ENCODE measurements at regions not wholly inside any gene's neighbourhood (a gene's known extent, or its start where the extent isn't known, plus 50 kb on each side); places are given as distances from the start of the nearest gene placed in this dataset.
"Not testable (repeated sequence)": the region's sequence is repeated elsewhere in the genome, so short reads cannot be mapped to it uniquely, and the experiment has no call there.

DNA sequence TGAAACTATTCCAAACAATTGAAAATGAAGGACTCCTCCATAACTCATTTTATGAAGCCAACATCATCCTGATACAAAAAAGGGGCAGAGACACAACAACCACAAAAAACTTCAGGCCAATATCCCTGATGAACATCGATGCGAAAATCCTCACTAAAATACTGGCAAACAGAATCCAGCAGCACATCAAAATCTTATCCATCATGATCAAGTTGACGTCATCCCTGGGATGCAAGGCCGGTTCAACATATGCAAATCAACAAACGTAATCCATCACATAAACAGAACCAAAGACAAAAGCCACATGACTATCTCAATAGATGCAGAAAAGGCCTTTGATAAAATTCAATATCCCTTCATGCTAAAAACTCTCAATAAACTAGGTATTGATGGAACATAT lies 272.8 kb downstream of the RNF144B start:
- intact Hi-C loops (cut with DNase I): not testable (repeated sequence)

DNA sequence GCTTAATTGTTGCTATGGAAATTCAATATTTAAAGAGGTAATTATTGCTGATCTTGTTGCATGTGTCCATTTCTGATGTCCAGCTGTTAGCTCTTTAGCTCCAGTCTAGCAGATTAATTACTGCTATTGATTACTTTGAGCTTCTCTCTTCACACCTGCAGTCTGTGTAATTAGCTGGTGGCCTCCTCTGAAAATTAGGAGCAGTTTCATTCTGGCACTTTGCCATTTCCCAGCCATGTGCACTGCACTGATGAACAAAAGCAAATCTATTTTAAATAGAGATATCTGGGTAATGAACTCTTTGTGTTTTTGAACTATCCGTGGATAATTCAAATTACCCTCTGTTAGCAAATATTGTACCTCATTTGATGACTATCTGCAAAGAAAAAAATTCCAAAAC lies 275.9 kb downstream of the RNF144B start:
- intact Hi-C loops (cut with DNase I): no loop called here
- no peak for DNase-seq (ENCODE audit: low spot score)

More for the DNA sequence above, 272.8 kb downstream of the RNF144B start:
- DNase-seq (ENCODE audit: low spot score): not testable (repeated sequence)

DNA sequence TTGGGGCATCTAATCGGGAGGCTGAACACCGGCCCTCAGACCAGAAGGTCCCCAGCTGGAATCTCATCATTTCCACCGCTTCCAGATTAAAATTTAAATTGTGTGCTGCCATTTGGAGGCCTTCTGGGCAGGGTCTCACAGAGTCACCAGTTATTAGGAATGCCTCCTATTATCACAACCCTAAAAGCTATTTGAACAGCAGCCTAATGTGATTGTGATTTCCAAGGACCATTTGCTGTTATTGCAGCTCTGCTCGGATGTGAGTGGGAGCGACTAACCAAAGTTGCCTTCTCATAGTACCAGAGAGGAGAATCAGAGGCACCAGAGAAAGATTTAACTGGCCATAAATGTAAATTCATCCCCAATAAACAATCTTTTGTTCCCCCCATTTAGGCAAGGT lies 277.3 kb downstream of the RNF144B start:
- intact Hi-C loops (cut with DNase I): no loop called here
- no peak for DNase-seq (ENCODE audit: low spot score)

DNA sequence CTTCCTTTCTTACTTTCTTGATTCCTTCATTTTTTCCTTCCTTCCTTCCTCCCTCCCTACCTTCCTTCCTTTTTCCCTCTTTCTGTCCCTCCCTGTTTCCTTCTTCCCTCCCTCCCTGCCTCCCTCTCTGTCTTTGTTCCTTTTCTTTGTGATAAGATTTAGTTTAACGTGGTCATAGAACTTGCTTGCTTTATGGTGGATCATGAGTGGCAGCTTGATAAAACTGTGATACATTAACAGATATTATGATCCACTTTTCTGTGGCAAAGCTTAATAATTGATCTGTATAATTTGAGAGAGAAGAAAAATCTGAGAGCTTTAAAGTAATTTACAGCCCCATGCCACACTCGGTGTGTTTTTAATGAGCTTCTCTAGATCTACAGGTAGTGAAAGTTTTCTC lies 280.5 kb downstream of the RNF144B start:
- intact Hi-C loops (cut with DNase I): no loop called here
- DNase-seq (ENCODE audit: low spot score): no peak

DNA sequence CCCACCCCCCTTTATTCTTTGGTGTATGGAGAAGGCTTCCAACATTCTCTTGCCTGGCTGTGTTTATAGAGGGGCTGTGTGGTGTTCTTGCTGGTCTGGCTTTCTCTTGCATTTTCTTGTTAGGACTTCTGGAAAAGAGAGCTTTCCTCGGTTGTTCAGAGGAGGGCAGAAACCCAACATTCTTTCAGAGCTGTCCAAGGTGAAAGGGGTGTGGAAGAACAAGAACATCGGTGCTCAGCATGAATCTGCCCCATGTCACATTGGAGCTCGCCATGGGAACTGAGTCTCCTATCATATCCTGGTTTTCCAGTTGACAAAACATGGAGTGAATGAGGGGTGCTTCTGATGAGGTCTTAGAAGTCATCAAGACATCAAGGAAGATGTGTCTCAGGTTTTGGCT lies 281.8 kb downstream of the RNF144B start:
- intact Hi-C loops (cut with DNase I): no loop called here

DNA sequence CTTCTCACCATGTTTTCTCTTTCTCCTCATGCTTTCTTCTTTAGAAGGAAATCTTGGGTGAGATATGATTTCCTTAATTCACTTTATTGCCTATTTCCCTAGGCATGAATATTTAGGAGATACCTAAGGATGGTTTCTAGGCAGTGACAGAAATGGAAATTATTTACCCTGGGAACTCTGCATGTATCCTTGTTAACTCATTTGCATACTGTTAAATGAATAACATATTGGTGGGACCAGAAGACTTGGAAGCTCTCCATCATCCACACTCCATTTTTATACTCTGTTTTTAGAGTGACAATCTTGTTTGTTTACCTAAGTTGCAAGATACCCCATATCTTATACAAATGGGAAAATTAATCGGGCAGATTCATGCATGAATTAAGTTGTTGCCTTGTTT lies 285.7 kb downstream of the RNF144B start:
- intact Hi-C loops (cut with DNase I): no loop called here
- no peak for DNase-seq (ENCODE audit: low spot score)

More for the DNA sequence above, 281.8 kb downstream of the RNF144B start:
- no peak for DNase-seq (ENCODE audit: low spot score)

DNA sequence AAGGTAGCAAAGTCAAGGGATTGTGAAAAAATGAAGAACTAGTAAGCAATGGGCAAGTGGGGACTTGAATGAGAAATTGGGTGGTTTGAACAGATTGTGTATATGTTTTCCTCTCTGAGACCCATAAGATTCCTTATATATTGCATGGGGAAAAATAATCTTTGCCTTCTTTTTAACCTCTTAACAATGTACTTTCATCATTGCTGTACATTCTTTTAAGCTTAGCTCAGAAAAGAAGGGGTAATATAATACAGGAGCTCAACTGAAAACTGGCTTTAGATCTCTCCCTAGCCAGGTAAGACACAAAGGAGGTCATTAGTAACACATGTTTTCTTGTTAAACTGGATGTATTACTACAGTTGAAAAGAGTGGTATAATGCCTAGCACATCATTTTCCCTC lies 287.2 kb downstream of the RNF144B start:
- intact Hi-C loops (cut with DNase I): no loop called here
- no peak for DNase-seq (ENCODE audit: low spot score)

DNA sequence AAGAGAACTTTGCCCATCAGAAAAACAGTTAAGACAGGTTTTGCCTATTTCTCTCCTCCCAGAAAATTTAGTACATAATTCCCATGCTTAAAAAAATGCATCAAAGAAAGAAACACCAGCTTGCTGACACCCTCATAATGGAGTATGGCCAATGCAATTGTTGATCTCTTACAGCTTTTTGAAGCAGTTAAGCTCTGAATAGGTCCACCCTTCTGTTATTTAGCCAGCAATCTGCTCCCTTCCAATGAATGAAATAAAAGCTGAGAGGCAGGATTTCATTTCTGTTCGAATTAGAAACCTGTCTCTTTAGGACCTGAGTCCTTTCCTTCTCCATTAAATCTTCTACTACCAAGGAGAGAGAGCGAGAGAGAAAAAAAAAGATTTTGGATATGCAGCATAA lies 288.7 kb downstream of the RNF144B start:
- intact Hi-C loops (cut with DNase I): no loop called here
- DNase-seq (ENCODE audit: low spot score): no peak

DNA sequence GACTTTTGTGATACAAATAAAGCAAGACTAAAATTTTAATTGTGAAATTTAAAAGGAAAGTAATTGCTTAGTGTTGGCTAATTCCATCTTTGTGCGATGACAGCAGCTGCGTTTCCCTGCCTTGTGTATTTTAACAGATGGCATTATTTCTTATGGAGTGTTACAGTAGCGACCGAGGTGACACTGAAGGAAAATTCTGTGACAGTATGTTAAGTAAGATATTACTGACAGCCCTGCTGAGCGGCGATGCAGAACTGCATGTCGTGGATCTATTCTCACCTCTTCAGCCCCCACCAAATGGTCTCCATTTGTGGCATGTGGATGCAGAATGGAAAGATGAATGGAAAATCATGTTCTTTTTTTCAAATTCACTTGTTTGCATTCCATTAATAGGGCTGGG lies 289.4 kb downstream of the RNF144B start:
- intact Hi-C loops (cut with DNase I): no loop called here
- no peak for DNase-seq (ENCODE audit: low spot score)

DNA sequence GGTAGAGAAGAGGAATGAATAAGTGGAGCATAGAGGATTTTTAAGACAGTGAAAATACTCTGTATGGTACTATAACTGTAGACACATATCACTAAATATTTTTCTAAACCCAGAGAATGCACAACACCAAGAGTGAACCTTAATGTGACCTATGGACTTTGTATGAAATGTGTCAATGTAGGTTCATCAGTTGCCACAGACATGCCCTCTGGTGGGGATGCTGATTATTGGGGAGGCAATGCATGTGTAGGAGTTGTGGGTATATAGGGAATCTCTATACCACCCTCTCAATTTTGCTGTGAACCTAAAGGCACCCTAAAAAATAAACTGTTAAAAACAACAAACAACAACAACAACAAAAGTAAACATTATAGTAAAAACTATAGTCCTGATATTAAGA lies 293.7 kb downstream of the RNF144B start:
- no peak for DNase-seq (ENCODE audit: low spot score)
- intact Hi-C loops (cut with DNase I): no loop called here

DNA sequence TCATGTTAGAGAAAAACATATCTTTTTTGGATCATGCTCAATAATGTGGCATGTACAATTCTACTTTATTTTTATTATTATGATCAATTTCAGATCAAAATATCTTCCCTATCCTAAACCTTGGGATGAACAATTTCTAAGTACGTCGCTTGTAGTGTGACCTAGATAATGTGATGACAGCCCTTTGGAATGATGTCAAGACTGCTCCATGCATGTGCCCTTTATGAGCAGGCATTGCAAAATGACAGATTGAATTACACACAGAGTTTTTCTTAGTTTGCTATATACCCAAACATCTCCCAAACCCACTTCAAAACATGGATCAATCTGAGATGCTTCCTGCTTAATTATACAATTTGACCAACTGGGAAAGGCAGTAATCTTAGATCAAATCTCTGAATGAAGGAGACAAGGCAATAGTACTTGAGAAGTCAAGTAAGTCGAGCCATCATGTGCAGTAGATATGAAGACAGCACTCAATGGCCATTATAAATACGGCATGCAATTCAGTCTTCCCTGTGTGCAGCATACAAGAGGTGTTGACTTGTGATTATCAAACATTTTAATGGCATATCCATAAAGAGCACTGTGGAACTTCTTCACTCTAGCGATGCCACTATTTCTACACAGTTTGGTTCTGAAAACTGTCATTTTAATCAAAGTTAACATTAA lies 294.8 kb downstream of the RNF144B start:
- intact Hi-C loops (cut with DNase I): no loop called here
- DNase-seq (ENCODE audit: low spot score): no peak

DNA sequence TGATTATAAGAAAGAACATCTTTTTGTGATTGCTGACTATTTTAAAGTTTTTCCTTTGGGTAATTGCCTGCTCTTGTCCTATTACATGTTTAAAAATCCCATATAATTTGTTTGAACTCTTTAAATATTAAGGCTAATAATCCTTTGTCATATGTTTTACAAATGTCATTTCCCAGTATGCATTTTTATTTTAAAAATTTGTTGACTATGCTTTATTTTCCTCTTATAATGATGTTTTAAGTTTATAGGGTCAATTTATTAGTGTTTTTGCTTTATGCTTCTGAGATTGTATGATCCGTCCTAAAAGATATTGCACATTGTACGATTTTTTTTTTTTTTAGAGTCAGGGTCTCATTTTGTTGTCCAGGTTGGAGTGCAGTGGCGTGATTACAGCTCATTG lies 297.2 kb downstream of the RNF144B start:
- intact Hi-C loops (cut with DNase I): no loop called here
- DNase-seq (ENCODE audit: low spot score): no peak

DNA sequence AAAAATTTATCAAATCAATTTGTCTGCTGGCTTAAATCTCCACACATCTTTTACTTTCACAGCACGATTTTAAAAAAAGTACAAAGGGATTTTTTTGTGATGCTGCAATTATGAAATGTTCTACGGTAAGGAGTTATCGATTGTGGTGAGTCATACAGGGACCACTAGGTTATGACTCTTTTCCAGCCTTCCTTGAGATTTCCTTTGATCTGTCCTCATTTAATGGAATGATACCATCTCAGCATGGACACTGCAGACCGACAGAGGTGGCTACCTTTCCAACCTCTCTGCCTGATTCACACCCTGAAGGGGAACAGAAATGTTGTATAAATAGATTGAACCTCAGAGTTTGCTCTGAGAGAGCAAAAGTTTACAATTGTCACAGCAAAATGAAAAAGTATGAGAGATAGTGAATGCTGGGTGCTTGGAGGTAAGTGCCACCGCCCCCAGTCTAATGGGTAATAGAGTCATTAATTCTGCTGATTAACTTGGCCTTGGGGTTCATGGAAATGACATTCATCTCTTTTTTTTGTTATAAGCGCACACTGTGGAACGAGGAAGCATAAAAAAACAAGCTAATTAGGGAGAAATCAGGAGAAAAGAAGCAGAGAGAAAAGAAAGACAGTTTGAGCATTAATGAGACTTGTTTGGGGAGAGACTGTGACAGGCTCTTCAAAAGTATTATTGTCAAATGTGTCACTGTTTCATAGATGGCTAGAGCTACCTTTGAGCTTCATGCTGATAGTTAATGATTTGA lies 306.0 kb downstream of the RNF144B start:
- intact Hi-C loops (cut with DNase I): no loop called here
- no peak for DNase-seq (ENCODE audit: low spot score)

DNA sequence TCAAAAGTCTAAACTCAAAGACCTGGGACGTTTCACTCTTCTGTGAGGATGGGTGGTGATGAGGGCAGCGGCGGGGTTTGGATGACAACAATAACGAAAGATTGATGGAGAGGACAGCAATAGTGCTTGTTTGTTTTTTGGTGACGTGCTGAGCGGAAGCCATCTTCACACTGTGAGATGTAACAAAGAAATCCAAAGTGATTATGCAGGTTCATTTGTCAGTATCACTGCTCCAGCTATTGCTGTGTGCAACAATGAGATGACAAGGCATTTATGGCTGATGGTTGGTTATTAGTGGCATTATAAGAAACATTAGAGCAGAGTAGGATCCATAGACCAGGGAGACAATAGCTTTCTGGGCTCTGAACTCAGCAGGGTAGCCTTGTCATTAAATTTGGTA lies 306.7 kb downstream of the RNF144B start:
- DNase-seq (ENCODE audit: low spot score): no peak
- intact Hi-C loops (cut with DNase I): no loop called here

DNA sequence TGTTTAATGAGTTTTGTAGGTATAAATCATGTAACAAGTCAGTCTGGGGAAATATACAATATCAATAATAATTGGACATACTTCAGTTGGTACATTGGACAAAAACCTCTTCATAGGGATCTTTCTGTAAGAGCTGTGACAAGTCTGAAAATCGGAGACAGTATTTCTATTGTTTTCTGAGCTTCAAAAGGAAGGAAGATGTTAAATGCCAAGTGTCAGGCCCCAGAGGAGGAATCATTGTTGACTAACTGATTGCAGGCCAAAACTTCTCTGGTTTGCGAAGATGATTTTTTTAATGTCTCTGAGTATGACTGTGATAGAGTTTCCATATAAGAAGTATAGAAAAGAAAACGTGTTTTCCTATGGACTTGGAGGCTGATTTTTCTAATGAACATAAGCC lies 316.4 kb downstream of the RNF144B start:
- DNase-seq (ENCODE audit: low spot score): no peak
- intact Hi-C loops (cut with DNase I): no loop called here

DNA sequence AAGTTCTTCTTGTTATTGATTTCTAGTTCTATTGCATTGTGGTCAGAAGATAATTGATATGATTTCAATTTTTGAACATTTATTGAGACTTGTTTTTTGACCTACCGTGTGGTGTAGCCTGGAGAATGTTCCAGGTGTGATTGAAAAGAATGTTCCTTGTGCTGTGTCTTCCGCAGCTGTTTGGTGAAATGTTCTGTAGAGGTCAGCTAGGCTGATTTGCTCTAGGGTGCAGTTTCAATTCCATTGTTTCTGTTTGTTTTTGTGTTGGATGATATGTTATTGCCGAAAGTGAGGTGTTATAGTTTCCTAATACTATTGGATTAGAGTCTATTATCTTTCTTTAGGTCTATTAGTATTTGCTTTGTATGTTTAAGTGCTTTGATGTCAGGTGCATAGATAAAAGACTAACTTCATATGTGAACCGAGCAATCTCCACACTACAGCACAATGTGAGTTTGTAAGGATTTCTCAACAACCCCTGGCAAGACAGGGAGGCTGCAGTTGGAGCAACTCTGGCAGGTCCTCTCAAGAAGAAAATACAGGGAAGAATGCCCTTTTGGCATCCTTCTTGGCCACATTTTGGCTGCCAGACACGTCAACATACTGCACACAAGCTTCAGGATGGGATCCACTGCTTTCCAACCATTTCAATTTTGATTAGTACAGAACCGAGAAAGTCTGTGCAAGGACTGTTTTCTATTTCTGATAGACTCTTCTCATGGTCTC lies 320.7 kb downstream of the RNF144B start:
- intact Hi-C loops (cut with DNase I): no loop called here
- DNase-seq (ENCODE audit: low spot score): no peak

DNA sequence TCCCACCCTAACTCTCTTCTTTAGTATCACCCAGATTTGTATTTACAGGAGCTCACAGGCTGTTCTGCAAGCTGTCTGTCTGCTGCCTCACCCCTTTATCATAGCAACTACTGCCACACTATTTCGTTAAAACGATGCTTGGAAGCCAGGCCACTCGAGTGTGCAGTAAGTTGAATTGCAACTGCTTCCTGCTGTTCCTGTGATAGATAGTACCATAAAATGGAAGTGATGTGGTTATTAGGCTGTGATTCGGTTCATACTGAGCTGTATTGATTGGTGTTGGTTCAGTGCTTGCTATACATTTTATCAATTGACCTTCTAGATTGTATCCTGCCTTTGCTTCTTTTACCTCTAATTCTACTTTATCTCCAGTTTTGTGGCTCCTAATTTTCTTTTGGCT lies 325.4 kb downstream of the RNF144B start:
- intact Hi-C loops (cut with DNase I): no loop called here
- DNase-seq (ENCODE audit: low spot score): no peak

DNA sequence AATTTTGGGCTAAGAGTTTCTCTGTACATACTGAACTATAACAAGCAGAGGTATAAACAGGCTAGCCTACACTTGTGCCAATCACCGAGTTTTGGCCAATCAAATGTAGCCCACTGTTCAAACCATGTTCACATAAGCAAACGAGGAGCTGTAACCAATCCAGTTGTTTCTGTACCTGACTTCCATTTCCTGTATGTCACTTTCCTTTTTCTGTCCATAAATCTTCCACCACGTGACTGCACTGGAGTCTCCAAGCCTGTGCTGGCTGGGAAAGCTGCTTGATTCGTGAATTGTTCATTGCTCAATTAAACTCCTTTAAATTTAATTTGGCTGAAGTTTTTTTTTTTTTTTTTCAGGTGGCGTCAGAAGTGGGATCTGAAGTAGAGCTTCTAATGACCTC lies 332.9 kb downstream of the RNF144B start:
- no peak for DNase-seq (ENCODE audit: low spot score)
- intact Hi-C loops (cut with DNase I): no loop called here

DNA sequence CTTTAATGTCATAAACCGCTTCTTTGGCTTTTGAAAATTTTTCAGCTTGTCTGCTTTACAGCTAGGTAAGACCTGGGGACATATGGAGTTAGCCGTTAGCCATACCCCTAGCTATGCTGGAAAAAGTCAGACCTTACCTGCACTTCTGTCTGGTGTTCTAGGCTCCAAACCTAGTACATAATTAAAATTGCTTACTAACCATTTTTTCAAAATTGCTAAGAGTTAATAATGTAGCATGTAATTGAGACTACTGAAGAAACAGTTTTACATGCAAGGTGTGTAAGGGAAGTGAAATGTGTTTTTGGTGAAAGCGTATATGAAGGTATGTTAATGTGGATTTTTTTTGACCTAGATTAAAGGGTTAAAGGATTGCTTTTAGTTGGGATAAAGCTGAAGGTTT lies 336.9 kb downstream of the RNF144B start:
- no peak for DNase-seq (ENCODE audit: low spot score)
- intact Hi-C loops (cut with DNase I): no loop called here

DNA sequence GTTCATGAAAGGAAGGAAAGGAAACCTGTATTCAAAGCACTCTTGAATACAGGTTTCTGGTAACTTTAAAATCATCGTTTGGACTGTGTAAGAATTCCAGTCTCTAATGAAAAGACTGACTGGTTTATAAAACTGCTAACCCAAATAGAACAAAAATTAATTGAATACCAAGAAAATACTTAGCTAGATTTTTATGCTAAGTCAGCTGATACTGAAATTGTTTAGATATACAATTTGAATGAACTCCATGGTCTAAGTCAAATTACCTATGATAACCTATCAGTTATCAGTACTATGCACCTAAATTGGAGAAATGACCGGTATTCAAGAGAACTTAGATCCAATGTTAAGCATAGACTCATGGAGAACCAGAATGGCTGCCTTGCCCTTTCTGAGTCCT lies 338.3 kb downstream of the RNF144B start:
- no peak for DNase-seq (ENCODE audit: low spot score)
- intact Hi-C loops (cut with DNase I): no loop called here

Measured in posterior vena cava (tissue), 2 donors.